HEK293 (cell line): ENCODE measurements at regions not wholly inside any gene's neighbourhood (a gene's known extent, or its start where the extent isn't known, plus 50 kb on each side); places are given as distances from the start of the nearest gene placed in this dataset.

Source experiments
- KLF10 ChIP-seq: fragments of 450-650 bp; IDR thresholded peaks from 2 replicates; pipeline ENCODE4 v1.5.1; 2018; ENCODE audit warnings: missing biosample characterization, mild to moderate bottlenecking, missing genetic modification characterization
- ZNF335 ChIP-seq: fragments of 450-650 bp; formaldehyde crosslinking; conservative IDR thresholded peaks from 2 replicates; pipeline ENCODE4 v1.5.1; 2016; ENCODE audit warnings: missing biosample characterization, missing genetic modification characterization
- ZNF76 ChIP-seq: fragments of 450-650 bp; formaldehyde crosslinking; IDR thresholded peaks from 2 replicates; pipeline ENCODE4; 2016; ENCODE audit warnings: low read depth, missing biosample characterization, missing genetic modification characterization, borderline replicate concordance
- ZXDB ChIP-seq: fragments of 450-650 bp; formaldehyde crosslinking; IDR thresholded peaks from 2 replicates; pipeline ENCODE4 v1.5.1; 2016; ENCODE audit warnings: missing biosample characterization, missing genetic modification characterization
- TF ChIP-seq, protein P1 (sequence below): fragments of 450-650 bp; formaldehyde crosslinking; IDR thresholded peaks from 2 replicates; pipeline ENCODE4 v1.5.1; 2016; ENCODE audit warnings: missing biosample characterization, missing genetic modification characterization

DNA sequence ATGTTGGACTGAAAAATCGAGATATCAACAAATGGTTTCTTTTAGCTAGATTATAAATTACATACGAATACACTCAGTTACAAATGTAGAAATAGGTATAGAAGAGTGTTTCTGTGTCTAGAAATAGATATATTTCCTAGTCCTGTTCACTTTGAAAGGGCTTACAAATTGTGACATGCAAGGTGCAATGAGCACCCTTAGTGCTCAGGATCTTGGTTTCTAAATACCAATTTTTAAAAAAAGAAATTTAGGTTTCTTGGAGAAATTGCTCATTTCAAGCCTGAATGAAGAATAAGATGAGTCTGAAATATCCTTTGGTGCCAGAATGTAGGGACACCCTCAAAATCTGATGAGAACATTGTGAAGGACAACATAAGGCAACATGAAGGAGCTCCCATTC is 306.0 kb downstream of the CRPPA start:
- TF ChIP-seq, protein P1, sequence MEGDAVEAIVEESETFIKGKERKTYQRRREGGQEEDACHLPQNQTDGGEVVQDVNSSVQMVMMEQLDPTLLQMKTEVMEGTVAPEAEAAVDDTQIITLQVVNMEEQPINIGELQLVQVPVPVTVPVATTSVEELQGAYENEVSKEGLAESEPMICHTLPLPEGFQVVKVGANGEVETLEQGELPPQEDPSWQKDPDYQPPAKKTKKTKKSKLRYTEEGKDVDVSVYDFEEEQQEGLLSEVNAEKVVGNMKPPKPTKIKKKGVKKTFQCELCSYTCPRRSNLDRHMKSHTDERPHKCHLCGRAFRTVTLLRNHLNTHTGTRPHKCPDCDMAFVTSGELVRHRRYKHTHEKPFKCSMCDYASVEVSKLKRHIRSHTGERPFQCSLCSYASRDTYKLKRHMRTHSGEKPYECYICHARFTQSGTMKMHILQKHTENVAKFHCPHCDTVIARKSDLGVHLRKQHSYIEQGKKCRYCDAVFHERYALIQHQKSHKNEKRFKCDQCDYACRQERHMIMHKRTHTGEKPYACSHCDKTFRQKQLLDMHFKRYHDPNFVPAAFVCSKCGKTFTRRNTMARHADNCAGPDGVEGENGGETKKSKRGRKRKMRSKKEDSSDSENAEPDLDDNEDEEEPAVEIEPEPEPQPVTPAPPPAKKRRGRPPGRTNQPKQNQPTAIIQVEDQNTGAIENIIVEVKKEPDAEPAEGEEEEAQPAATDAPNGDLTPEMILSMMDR, result no peak
- TF ChIP-seq ZNF76 (no peak), ZXDB (no peak), KLF10 (tag by site-specific recombination) (no peak), ZNF335 (tag by site-specific recombination) (no peak)
